ENCODE measurements at regions not wholly inside any gene's neighbourhood (a gene's known extent, or its start where the extent isn't known, plus 50 kb on each side); places are given as distances from the start of the nearest gene placed in this dataset.
"Not testable (repeated sequence)": the region's sequence is repeated elsewhere in the genome, so short reads cannot be mapped to it uniquely, and the experiment has no call there.

DNA sequence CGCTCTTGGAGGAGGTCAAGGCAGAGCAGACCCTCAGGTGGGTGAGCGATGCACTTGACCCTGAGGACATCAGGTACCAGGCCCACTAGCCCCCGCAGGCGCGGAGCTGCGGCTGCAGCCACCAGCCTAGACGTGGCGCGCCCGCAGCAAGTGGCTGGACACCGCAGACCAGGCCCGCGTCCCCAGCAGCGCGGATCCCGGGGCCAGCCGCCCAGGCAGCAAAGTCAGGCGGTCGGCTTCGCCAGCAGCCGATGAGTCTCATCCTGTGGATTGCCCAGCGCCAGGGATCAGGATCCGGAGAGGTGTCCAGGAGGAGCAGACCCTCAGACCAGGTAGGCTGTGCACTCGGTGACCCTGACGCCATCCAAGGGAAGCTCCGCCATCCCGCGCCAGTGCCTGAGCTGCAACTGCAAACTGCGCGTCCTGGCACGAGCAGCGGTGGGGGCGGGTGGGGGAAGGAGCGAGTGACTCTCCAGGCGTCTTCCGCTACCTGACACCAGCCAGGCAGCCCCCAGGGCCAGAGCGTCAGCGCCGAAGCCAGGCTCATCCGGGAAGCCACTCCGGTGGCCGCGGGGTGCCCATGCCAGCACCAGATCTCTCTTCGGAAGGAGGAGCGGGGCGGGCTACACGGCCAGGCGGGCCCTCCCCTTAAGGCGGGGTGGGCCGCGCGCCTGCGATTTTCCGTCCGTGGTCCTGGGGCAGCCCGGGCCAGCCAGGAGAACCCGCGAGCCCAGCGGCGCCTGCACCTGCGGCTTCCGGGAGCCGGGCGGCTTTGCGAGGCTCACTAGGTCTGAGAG lies 92.6 kb upstream of the THOC3 start:
- H3K27ac ChIP-seq (ENCODE audit: low read length); H3K27me3 ChIP-seq (ENCODE audit: control insufficient read depth, insufficient read depth, low read length); H3K9me3 ChIP-seq (replicated peaks; ENCODE audit: control insufficient read depth, low read depth, low read length); H3K4me1 ChIP-seq (ENCODE audit: control insufficient read depth, insufficient read depth, low read length); DNase-seq; H3K4me3 ChIP-seq (ENCODE audit: low read length); H3K36me3 ChIP-seq (ENCODE audit: control insufficient read depth, insufficient read depth, low read length): not testable (repeated sequence)
- WGBS (ENCODE audit: insufficient coverage): no CpG with 5 or more reads among the region's 65 CpGs

DNA sequence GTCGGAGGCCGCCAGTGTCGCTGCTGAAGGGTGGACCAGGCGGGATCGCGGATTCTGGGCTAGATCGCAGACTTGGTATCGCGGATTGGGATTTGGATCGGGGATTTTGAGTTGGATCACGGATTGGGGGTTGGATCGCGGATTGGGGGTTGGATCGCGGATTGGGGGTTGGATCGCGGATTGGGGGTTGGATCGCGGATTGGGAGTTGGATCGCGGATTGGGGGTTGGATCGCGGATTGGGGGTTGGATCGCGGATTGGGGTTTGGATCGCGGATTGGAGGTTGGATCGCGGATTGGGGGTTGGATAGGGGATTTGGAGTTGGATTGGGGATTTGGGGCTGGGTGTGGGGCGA lies 93.1 kb upstream of the THOC3 start:
- H3K27ac ChIP-seq (ENCODE audit: low read length); DNase-seq; H3K4me1 ChIP-seq (ENCODE audit: control insufficient read depth, insufficient read depth, low read length); H3K27me3 ChIP-seq (ENCODE audit: control insufficient read depth, insufficient read depth, low read length); H3K4me3 ChIP-seq (ENCODE audit: low read length); H3K9me3 ChIP-seq (replicated peaks; ENCODE audit: control insufficient read depth, low read depth, low read length); H3K36me3 ChIP-seq (ENCODE audit: control insufficient read depth, insufficient read depth, low read length): not testable (repeated sequence)
- WGBS (ENCODE audit: insufficient coverage): 22% methylated on average over 16 of the region's 30 CpGs

DNA sequence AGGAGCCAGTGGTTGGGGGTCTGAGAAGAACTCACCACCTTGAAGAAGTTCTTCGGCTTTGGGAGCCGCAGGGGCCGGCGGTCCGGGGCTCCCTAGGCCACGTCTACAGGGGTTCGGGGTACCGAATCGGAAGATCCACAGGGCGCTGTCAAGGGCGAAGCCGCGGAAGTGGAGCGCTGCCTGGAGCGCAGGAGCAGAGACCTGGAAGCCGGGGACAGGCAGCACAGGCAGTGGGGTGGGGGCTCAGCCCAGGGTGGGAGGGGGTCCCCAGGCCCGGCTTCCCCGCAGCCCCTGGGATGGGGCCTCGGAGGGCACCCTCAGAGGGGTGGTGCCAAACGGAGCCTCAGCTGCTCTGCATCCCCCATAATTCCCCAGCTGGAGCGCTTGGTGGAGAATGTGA lies 93.5 kb upstream of the THOC3 start:
- H3K27ac ChIP-seq (ENCODE audit: low read length); H3K27me3 ChIP-seq (ENCODE audit: control insufficient read depth, insufficient read depth, low read length); H3K36me3 ChIP-seq (ENCODE audit: control insufficient read depth, insufficient read depth, low read length); DNase-seq; H3K4me3 ChIP-seq (ENCODE audit: low read length); H3K9me3 ChIP-seq (replicated peaks; ENCODE audit: control insufficient read depth, low read depth, low read length); H3K4me1 ChIP-seq (ENCODE audit: control insufficient read depth, insufficient read depth, low read length): not testable (repeated sequence)
- WGBS (ENCODE audit: insufficient coverage): no CpG with 5 or more reads among the region's 21 CpGs

DNA sequence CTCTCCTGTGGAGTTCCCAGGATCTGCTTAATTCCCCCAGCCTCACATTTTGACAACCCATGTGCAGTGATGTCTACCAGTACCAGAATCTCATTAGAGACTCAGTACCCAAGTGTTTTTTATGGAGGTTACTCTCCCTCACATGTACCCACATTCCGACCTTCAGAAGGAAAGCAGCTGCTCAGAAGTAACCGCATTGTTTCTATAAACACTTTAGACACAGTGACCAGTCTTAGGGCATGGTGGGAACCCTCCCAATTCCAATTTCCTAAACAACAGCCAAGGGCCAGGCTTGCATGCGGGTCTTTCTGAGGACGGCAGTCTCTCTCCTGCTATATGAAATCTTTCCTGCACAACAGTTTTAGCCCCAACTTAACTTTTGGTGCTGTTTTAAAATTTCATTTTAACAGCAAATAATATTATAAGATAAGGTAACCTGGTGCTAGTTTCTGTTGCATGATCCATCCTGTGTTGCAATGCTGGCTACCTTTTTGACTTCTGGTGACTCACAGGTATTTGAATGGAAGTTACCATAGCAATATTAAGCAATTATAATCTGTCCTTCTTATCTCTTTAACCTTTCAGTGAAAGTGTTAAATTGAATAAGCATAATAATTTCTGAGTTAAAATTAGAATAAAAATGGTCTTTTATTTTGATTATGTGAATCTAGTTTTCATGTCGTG lies 98.3 kb upstream of the THOC3 start:
- H3K36me3 ChIP-seq (ENCODE audit: control insufficient read depth, insufficient read depth, low read length); DNase-seq; H3K9me3 ChIP-seq (replicated peaks; ENCODE audit: control insufficient read depth, low read depth, low read length); H3K27me3 ChIP-seq (ENCODE audit: control insufficient read depth, insufficient read depth, low read length); H3K4me3 ChIP-seq (ENCODE audit: low read length); H3K27ac ChIP-seq (ENCODE audit: low read length); H3K4me1 ChIP-seq (ENCODE audit: control insufficient read depth, insufficient read depth, low read length): not testable (repeated sequence)
- WGBS (ENCODE audit: insufficient coverage): no CpG with 5 or more reads among the region's 5 CpGs

DNA sequence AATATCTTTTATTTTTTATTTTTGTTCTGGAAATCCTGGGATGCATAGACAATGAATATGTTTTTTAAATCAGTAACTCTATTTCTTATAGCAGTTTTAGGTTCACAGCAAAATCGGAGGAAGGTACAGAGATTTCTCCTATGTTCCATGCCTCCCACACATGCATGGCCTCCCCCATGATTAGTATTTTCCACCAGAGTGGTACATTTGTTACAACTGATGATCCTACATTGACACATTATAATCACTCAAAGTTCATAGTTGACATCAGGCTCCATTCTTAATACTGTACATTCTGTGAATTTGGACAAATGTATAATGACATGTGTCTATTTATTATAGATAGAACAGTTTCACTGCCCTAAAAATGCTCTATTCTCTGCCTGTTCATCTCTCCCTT lies 99.0 kb upstream of the THOC3 start:
- not testable (repeated sequence) for DNase-seq; H3K4me1 ChIP-seq (ENCODE audit: control insufficient read depth, insufficient read depth, low read length); H3K9me3 ChIP-seq (replicated peaks; ENCODE audit: control insufficient read depth, low read depth, low read length); H3K36me3 ChIP-seq (ENCODE audit: control insufficient read depth, insufficient read depth, low read length); H3K27me3 ChIP-seq (ENCODE audit: control insufficient read depth, insufficient read depth, low read length); H3K27ac ChIP-seq (ENCODE audit: low read length); H3K4me3 ChIP-seq (ENCODE audit: low read length)
- no CpG with 5 or more reads among the region's 1 CpG for WGBS (ENCODE audit: insufficient coverage)

DNA sequence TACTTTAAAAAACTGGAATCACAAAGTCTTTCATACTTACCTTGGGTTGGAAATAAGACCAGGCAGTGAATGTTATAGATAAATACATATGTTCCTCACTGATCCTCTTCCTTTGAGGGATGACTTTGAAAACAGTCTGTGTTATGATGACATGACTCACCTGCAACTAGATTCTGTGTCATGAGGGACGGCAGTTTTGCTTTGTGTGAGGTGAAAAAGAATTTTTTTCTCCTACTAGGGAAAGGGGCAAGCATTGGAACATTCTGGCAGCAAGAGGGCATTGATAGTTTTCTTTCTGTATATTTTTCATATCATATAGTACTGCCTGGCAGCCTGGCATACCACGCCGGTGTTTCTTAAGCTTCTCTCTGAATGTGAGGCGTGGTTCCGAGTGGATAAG lies 99.8 kb upstream of the THOC3 start:
- H3K4me3 ChIP-seq (ENCODE audit: low read length); H3K4me1 ChIP-seq (ENCODE audit: control insufficient read depth, insufficient read depth, low read length); H3K36me3 ChIP-seq (ENCODE audit: control insufficient read depth, insufficient read depth, low read length); H3K27me3 ChIP-seq (ENCODE audit: control insufficient read depth, insufficient read depth, low read length); H3K27ac ChIP-seq (ENCODE audit: low read length); DNase-seq; H3K9me3 ChIP-seq (replicated peaks; ENCODE audit: control insufficient read depth, low read depth, low read length): not testable (repeated sequence)
- no CpG with 5 or more reads among the region's 5 CpGs for WGBS (ENCODE audit: insufficient coverage)

DNA sequence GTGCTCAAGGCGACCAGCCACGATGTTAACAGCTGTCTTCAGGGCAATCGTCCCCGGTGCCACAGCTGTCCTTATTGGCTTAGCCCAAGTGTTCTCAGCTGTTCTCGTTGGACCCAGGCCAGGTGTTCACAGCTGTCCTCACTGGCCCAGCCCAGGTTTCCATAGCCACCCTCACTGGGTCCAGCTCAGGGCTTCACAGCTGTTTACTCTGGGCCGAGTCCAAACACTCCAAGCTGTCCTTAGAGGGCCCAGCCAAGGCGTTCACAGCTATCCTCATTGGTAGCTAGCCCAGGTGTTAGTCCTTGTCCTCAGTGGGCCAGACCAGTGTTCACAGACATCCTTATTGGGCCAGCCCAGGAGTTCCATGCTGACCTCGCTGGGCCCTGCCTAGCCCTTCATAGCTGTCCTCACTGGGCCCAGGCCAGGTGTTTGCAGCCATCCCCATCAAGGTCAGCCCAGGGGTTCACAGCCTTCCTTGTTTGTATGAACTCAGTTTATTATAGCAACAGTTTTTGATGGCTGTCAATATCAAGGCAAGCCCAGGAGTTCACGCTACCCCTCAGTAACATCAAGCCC lies 106.0 kb upstream of the THOC3 start:
- not testable (repeated sequence) for H3K9me3 ChIP-seq (replicated peaks; ENCODE audit: control insufficient read depth, low read depth, low read length); H3K36me3 ChIP-seq (ENCODE audit: control insufficient read depth, insufficient read depth, low read length); H3K27ac ChIP-seq (ENCODE audit: low read length); H3K27me3 ChIP-seq (ENCODE audit: control insufficient read depth, insufficient read depth, low read length); H3K4me3 ChIP-seq (ENCODE audit: low read length); H3K4me1 ChIP-seq (ENCODE audit: control insufficient read depth, insufficient read depth, low read length)
- no CpG with 5 or more reads among the region's 9 CpGs for WGBS (ENCODE audit: insufficient coverage)
- DNase-seq: peak; percentile 5

DNA sequence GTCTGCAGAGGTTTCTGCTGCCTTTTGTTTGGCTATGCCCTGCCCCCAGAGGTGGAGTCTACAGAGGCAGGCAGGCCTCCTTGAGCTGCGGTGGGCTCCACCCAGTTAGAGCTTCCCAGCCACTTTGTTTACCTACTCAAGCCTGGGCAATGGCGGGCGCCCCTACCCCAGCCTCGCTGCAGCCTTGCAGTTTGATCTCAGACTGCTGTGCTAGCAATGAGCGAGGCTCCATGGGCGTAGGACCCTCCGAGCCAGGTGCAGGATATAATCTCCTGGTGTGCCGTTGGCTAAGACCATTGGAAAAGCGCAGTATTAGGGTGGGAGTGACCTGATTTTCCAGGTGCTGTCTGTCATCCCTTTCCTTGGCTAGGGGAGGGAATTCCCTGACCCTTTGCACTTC lies 115.6 kb upstream of the THOC3 start:
- not testable (repeated sequence) for H3K27ac ChIP-seq (ENCODE audit: low read length); DNase-seq; H3K9me3 ChIP-seq (replicated peaks; ENCODE audit: control insufficient read depth, low read depth, low read length); H3K4me3 ChIP-seq (ENCODE audit: low read length); H3K36me3 ChIP-seq (ENCODE audit: control insufficient read depth, insufficient read depth, low read length); H3K27me3 ChIP-seq (ENCODE audit: control insufficient read depth, insufficient read depth, low read length); H3K4me1 ChIP-seq (ENCODE audit: control insufficient read depth, insufficient read depth, low read length)
- no CpG with 5 or more reads among the region's 9 CpGs for WGBS (ENCODE audit: insufficient coverage)

DNA sequence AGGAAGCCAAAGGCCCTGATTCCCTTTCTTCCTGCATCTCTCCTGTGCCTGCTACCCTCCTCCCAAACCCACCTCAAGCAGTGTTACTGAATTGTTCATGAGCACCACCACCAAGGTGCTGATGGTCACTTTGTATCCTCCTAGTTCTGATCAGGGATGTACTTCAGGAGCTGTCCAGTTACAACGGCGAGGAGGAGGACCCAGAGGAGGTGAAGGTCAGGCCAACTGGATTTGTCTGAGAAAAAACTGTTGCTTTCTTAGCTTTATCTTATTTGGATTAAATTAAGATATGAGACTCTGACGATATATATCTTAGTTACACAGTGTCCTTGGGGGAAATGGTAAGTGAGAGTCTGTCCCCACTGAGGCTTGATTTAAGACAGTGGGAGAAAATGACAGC lies 135.0 kb upstream of the THOC3 start:
- DNase-seq; H3K27ac ChIP-seq (ENCODE audit: low read length): not testable (repeated sequence)
- no CpG with 5 or more reads among the region's 3 CpGs for WGBS (ENCODE audit: insufficient coverage)

DNA sequence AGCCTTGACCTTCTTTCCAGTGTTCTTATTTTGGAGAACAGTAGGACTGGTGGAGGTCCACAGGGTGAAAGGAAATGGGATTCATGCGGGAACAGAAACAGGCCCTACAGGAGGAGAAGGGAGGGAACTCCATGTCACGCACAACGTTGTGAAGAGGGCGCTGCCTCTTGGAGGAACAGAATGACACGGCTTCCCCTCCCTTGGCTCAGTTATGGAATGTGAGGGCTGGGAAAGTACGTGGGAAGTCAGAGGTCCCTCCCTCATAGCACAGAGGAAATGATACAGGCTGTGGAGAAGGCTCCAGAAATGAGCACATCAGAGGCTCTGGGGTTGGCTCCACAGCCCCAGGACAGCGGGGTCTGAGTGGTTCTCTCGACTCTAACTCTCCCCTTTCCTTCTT lies 125.3 kb upstream of the SIMC1 start:
- H3K36me3 ChIP-seq (ENCODE audit: control insufficient read depth, insufficient read depth, low read length); H3K9me3 ChIP-seq (replicated peaks; ENCODE audit: control insufficient read depth, low read depth, low read length); H3K27ac ChIP-seq (ENCODE audit: low read length); H3K4me1 ChIP-seq (ENCODE audit: control insufficient read depth, insufficient read depth, low read length); DNase-seq; H3K27me3 ChIP-seq (ENCODE audit: control insufficient read depth, insufficient read depth, low read length); H3K4me3 ChIP-seq (ENCODE audit: low read length): not testable (repeated sequence)
- no CpG with 5 or more reads among the region's 8 CpGs for WGBS (ENCODE audit: insufficient coverage)

More for the DNA sequence above, 135.0 kb upstream of the THOC3 start:
- not testable (repeated sequence) for H3K36me3 ChIP-seq (ENCODE audit: control insufficient read depth, insufficient read depth, low read length); H3K4me3 ChIP-seq (ENCODE audit: low read length); H3K27me3 ChIP-seq (ENCODE audit: control insufficient read depth, insufficient read depth, low read length); H3K4me1 ChIP-seq (ENCODE audit: control insufficient read depth, insufficient read depth, low read length); H3K9me3 ChIP-seq (replicated peaks; ENCODE audit: control insufficient read depth, low read depth, low read length)
